ENCODE measurements at regions not wholly inside any gene's neighbourhood (a gene's known extent, or its start where the extent isn't known, plus 50 kb on each side); places are given as distances from the start of the nearest gene placed in this dataset.

DNA sequence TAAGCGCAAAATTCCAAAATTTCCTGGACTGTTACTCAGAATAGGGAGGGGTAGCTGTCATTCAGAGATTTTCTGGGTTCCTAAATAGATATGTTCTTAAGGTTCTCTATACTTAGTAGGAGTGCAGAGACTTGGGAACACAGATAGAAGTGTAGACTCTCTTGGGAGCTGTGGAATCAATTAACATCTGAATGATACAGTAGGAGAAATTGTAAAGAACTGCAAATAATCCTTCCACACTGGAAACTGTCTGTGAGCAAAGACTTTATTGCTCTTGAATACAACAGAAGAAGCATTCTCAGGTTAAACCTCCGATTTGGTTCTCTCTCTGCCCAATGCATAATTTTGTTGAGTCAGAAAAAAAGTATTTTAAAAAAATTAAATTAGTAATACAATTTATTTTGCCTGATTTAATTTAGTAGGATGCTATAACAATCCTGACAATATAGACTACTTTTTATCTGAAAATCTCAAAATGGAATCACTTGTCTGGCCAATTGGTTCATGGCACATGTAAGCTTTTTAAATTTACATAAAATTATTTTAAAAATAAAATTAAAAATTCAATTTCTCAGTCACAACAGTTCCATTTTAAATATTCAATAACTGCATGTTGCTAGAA, 1754.3 kb downstream of the PLA2G4A start:
- H3K4me3 ChIP-seq (ENCODE audit: low read depth, low read length): no peak overlapping the region
- TF ChIP-seq, protein P1, sequence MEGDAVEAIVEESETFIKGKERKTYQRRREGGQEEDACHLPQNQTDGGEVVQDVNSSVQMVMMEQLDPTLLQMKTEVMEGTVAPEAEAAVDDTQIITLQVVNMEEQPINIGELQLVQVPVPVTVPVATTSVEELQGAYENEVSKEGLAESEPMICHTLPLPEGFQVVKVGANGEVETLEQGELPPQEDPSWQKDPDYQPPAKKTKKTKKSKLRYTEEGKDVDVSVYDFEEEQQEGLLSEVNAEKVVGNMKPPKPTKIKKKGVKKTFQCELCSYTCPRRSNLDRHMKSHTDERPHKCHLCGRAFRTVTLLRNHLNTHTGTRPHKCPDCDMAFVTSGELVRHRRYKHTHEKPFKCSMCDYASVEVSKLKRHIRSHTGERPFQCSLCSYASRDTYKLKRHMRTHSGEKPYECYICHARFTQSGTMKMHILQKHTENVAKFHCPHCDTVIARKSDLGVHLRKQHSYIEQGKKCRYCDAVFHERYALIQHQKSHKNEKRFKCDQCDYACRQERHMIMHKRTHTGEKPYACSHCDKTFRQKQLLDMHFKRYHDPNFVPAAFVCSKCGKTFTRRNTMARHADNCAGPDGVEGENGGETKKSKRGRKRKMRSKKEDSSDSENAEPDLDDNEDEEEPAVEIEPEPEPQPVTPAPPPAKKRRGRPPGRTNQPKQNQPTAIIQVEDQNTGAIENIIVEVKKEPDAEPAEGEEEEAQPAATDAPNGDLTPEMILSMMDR (IDR thresholded peaks at IDR 0.05; ENCODE audit: low read depth, low read length, missing control alignments): no peak
- in situ Hi-C loops (cut with HindIII; ENCODE audit: low sequenced_read_pairs): no loop called here
- no peak for DNase-seq (ENCODE audit: low read depth)

DNA sequence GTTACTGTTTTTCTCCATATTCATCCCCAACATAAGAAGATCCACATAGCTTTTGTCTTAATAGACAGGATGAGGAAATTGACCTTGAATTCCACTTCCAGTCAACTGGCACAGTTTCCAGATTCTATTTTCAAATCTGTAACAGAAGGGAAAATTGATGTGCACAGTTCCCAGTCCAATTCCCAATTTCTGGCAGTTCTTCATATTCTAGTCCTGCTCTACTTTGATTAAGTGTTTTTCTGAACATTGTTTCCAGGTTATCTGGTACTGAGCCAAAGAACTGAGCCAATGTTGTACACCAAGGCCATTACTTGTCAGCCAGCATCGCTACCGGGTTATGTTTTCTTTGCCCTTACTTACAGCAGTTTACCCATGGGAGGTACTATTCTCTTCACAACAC, 1755.4 kb downstream of the PLA2G4A start:
- in situ Hi-C loops (cut with HindIII; ENCODE audit: low sequenced_read_pairs): no loop called here
- H3K4me3 ChIP-seq (ENCODE audit: low read depth, low read length): no peak overlapping the region
- DNase-seq (ENCODE audit: low read depth): no peak
- TF ChIP-seq, protein P1 (IDR thresholded peaks at IDR 0.05; ENCODE audit: low read depth, low read length, missing control alignments): no peak

DNA sequence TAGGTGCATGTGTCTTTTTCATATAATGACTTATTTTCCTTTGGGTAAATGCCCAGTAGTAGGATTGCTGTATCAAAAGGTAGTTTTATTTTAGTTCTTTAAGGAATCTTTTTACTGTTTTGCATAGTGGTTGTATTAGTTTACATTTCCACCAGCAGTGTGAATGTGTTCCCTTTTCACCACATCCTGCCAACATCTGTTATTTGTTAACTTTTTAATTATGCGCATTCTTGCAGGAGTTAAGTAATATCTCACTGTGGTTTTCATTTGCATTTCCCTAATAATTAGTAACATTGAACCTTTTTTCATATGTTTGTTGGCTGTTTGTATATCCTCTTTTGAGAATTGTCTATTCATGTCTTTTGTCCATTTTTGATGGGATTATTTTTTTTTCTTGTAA, 1761.9 kb downstream of the PLA2G4A start:
- TF ChIP-seq, protein P1 (IDR thresholded peaks at IDR 0.05; ENCODE audit: low read depth, low read length, missing control alignments): no peak
- peak; percentile 24 for DNase-seq (ENCODE audit: low read depth)
- in situ Hi-C loops (cut with HindIII; ENCODE audit: low sequenced_read_pairs): no loop called here
- no peak overlapping the region for H3K4me3 ChIP-seq (ENCODE audit: low read depth, low read length)

DNA sequence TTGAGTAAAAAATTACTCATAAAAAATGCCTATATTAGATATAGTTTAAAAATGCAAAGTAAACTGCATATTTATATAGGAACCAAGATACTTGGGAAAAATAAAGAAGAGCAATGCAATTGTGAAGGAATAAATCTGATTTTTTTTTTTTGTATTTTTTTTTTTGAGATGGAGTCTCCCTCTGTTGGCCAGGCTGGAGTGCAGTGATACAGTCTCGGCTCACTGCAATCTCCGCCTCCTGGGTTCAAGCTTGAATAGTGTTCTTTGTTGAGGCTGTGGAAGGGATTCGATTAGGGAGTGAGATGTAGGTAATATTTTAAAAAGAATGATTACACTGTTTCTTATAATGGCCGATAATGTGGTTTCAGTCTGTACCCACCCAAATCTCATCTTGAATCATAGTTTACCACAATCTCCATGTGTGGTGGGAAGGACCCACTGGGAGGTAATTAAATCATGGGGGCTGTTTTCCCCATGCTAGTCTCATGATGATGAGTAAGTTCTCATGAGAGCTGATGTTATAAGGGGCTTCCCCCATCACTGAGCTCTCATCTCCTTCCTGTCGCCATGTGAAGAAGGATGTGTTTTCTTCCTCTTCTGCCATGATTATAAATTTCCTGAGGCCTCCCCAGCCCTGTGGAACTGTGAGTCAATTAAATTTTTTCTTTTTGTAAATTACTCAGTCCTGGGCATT, 1765.9 kb downstream of the PLA2G4A start:
- TF ChIP-seq, protein P1 (IDR thresholded peaks at IDR 0.05; ENCODE audit: low read depth, low read length, missing control alignments): peak; percentile 33
- no peak overlapping the region for H3K4me3 ChIP-seq (ENCODE audit: low read depth, low read length)
- in situ Hi-C loops (cut with HindIII; ENCODE audit: low sequenced_read_pairs): no loop called here
- DNase-seq (ENCODE audit: low read depth): no peak

DNA sequence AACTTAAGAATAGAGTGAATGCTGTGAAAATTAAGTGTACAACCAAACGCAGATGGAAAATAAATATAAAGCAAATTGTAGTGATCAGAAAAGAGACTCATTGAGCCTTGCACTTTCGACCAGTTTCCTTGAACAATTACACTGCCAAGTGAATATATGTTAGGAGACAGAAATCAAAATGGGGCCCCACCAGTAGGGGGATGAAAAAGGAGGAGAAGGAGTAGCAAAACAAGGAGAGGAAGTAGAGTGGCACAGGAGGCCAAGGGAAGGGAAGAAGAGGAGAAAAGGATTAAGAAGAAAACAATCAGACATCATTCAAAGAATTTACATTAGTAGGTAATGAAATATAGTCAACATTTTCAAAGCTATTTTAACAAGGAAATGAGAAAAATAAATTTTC, 1770.6 kb downstream of the PLA2G4A start:
- TF ChIP-seq, protein P1 (IDR thresholded peaks at IDR 0.05; ENCODE audit: low read depth, low read length, missing control alignments): no peak
- no peak overlapping the region for H3K4me3 ChIP-seq (ENCODE audit: low read depth, low read length)
- no peak for DNase-seq (ENCODE audit: low read depth)
- in situ Hi-C loops (cut with HindIII; ENCODE audit: low sequenced_read_pairs): no loop called here

DNA sequence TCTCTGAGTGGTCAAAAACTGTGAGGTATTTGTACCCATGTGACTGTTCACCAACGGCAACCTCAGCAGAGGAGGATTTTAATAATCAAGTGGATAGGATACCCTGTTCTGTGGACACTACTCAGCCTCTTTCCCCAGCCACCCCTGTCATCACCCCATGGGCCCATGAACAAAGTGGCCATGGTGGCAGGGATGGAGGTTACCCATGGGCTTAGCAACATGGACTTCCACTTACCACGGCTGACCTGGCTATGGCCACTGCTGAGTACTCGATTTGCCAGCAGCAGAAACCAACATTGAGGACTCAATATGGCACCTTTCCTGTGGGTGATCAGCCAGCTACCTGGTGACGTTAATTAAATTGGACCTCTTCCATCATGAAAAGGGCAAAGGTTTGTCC, 1782.7 kb downstream of the PLA2G4A start:
- no peak for DNase-seq (ENCODE audit: low read depth)
- TF ChIP-seq, protein P1 (IDR thresholded peaks at IDR 0.05; ENCODE audit: low read depth, low read length, missing control alignments): no peak
- no peak overlapping the region for H3K4me3 ChIP-seq (ENCODE audit: low read depth, low read length)
- in situ Hi-C loops (cut with HindIII; ENCODE audit: low sequenced_read_pairs): no loop called here
